ENCODE measurements at regions not wholly inside any gene's neighbourhood (a gene's known extent, or its start where the extent isn't known, plus 50 kb on each side); places are given as distances from the start of the nearest gene placed in this dataset.

DNA sequence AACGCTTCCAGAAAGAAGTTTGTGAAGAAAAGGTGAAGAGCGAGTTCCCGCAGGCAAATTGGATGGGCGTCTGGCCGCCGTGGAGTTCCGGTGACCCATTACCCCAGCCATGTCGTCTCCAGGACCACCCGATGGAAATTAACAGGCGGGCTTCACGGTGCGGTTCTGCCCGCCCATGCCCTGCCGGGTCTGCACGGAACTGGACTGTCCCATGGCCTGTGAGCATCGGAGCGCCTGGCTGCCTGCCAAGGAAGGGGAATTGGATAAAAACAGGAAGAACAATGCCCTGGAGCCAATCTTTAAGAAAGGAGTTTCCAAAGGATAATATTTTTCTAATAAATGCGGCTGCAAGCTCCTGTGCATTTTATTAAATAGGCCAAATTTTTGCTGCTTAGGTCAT lies 319.8 kb upstream of the SLC7A11 start:
- DNase-seq (ENCODE audit: low read depth): no peak

DNA sequence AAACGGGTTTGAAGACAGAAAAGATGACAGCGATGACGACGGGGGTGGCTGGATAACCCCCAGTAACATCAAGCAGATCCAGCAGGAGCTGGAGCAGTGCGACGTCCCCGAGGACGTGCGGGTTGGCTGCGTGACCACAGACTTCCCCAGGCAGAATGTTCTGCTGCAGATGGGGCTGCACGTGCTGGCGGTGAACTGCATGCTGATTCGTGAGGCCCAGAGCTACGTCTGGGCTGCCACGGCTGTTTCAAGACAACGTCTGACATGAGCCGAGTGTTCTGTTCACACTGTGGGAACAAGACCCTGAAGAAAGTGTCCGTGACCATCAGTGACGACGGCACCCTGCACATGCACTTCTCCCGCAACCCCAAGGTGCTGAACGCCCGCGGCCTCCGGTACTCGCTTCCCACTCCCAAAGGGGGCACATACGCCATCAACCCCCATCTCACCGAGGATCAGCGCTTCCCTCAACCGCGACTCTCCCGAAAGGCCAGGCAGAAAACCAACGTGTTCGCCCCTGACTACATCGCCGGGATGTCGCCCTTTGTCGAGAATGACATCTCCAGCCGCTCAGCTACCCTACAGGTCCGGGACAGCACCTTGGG lies 319.2 kb upstream of the SLC7A11 start:
- no peak for DNase-seq (ENCODE audit: low read depth)

DNA sequence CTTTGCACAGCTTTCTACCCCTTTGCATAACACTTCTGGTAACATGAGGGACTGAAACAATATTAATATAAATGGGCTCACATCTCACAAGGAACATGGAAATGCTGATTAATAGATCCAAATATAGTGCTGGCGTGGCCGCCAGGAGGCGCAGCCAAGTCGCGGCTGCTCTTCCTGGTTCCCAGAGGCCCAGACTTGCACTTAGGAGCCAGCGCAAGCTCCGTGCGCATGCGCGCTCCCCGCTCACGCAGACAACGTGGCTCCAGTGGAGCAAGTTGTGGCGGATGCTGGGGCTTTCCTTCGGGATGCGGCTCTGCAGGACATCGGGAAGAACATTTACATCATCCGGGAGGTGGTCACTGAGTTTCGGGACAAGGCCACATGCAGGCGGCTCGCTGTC lies 318.3 kb upstream of the SLC7A11 start:
- DNase-seq (ENCODE audit: low read depth): no peak

DNA sequence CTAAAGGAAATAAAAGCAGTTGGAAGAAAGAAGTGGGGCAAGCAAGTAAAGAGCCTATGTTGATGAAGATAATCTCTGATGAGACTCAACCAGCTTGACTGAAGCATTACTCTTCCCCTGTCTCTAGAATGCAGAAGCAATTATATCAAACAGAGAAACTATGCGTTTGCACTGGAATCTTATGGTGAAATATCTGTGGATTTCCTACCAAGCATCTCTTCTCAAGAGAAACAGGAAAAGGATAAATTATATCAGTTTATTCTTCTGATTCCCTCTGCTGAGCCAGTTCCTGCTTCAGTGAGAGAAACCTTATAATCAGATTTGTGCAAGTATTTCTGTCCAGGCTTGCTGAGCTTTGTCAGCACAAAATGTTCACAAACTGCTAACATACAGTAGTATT lies 316.7 kb upstream of the SLC7A11 start:
- no peak for DNase-seq (ENCODE audit: low read depth)

DNA sequence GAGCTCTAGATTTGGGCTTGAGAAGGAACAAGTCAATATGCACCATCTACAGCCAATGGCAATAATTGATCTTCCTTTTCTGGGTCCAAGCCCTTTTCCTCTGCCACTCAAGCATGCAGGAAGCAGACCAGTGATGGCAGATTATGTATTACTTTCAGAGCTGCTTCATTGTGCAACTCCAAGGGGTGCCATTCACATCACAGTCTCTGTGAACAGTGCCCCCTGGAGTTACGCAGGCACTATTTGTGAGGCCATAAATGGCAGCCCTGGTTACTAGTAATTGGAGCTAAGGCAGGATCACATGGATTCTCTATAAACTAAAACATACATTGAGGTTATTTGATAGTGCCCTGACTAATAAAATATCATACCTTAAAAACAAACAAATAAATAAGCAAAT lies 313.4 kb upstream of the SLC7A11 start:
- DNase-seq (ENCODE audit: low read depth): no peak

DNA sequence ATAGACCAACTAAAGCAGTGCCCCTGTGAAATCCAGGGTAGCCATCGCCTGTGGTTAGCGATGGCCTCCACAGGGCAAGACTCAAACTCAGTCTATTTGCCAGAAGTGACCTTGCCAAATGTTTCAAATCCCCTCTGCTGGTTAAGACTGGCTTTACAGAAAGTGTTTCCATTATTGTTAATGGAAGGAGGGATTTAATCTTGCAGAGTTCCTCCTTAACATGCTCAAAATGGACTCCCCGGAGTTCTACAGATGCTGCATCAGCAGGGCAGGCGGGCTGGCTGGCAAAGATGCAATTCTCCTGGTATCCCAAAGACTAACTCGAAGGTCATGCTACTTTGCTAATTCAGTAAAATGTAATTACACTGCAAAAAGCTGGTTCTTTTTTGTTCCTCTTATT lies 313.0 kb upstream of the SLC7A11 start:
- no peak for DNase-seq (ENCODE audit: low read depth)

DNA sequence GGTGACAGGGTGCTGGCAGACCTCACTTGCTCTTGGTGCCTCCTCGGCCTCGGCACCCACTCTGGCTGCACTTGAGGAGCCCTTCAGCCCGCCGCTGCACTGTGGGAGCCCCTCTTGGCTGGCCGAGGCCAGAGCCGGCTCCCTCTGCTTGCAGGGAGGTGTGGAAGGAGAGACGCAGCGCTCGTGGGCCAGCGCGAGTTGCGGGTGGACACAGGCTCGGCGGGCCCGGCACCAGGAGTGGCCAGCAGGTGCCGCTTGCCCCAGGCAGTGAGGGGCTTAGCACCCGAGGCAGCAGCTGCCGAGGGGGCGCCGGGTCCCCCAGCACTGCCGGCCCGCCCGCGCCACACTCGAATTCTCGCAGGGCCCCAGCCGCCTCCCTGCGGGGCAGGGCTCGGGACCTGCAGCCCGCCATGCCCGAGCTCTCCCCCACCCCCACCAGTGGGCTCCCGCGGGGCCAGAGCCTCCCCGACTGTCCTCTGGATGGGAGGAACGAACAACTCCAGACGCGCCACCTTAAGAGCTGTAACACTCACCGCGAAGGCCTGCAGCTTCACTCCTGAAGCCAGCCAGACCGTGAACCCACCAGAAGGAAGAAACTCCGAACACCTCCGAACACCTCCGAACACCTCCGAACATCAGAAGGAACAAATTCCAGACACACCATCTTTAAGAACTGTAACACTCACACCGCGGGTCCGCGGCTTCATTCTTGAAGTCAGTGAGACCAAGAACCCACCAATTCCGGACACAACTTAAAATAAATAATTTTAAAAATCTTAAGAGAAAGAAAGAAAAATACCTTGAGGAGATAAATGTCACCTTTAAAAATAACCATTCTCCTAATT lies 311.1 kb upstream of the SLC7A11 start:
- no peak for DNase-seq (ENCODE audit: low read depth)

DNA sequence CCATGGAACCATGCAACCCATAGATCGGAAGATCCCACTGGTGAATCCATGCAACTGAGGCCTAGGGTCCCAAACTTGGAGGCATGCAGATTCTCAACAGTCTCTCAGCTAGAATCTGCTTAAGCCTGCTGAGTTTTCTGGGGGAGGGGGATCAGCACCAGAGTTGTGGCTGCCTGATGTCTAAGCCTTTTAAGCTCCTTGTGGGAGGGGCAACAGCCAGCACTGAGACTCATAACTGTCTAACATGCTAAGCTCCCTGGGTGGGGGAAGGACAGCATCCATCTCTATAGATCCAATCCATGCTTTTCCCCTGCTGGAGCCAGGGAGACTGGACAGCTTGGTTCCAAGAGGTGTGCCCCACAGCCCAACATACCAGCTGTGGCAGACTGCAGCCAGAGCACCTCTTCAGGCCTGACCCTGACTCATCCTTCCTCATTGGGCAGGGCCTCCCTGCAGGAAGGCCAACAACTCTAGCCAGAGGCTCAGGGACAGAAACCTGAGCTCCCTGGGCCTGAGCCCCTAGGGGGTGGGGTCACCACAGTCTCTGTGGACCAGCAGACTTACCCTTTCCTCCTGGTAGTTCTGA lies 300.1 kb upstream of the SLC7A11 start:
- no peak for DNase-seq (ENCODE audit: low read depth)

DNA sequence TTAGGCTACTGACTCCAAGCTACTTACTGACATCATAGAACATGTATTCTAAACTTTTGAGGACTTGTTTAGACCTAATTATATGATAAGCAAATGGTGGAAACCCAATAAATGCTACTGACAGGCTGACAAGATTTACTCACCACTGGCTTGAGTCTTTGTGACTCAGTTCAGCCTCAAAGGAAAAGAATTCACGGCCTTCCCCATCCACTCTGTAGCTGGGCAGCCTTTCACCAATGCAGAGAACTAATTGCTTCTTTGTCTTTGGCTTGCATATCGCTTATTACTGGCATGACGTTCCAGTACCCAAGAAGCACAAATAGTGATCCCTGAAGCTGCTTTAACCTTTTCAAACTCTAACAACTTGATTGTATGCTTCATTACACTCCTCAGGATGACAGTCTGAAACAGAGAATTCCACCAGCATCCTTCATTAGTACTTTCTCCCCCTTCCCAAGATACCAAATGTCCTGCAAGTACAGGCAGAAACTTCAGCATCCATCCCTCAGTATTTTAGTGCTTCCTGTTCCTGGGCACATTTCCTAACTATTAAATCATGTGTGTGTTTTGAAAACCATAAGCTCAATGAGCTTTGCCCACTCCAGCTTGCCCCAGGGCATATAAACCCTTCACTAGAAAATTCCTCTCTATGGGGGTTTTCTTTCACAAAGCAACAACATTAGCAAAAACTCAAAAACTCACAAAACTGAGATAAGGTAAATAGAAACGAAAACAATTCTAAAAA lies 298.1 kb upstream of the SLC7A11 start:
- no peak for DNase-seq (ENCODE audit: low read depth)

DNA sequence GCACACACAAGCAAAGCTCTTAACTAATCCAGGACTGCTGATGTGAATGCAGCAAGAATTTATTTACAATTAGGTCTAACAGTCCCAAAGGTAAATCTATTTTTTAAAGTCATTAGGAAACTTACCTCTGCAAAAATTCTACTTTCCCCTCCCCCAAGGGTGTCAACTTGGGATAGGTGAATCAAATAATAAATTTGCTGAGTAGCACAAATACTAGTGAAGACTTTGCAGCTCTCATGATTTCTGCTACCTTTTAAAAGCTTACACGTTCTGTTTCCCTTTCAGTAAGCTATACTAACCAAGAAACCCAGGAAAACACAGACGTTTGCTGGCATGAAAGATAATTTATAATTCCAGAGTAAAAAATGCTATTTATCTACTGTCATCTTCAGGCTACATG lies 296.6 kb upstream of the SLC7A11 start:
- no peak for DNase-seq (ENCODE audit: low read depth)

DNA sequence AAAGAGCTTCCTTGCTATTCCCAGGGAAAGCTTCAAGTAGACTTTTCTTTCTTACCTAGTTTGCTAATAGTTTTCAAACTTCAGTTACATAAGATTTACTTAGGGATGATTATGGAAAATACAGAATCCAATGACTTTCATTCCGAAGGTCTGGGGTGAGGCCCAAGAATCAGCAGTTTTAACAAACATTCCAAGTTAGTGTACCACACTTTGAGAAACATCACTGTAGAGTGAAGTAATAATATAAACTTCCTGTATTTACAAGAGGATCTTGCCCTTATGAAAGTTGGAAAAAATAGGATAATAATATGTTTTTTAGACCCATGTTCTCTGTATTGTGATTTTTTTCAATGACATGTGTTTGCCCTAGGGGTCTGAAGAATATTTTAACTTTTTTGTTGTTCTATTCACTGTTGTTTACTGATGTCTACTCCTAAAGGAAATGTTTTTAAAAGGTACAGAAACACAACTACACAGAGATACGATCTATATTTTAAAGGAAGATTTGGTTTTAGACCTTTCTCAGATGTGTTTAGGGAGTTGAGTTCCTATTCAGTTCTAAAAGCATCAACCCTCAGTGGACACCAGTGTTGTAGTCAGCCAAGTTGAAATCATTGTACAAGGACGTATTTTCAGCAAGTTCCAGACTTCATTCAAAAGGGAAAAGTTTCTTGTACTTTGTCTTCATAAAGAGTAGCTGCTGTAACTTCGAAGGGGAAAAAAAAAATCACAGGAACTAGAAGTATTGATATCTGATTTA lies 295.8 kb upstream of the SLC7A11 start:
- DNase-seq (ENCODE audit: low read depth): no peak

DNA sequence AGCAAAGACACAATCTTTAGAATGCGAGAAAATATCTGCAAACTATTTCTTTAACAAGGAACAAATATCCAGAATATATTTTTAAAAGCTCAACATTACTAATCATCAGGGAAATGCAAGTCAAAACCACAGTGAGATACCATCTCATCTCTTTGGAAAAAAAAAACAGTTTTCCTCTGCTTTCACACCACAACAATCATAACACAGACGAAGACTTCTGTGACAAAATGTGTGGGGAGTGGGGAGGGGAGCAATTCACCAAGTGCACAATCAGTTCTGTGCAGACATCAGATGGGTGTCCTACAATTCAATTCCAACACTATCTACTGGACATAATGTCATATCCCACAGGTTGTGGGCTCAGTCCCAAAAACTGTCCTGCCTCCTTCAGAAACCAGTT lies 293.2 kb upstream of the SLC7A11 start:
- no peak for DNase-seq (ENCODE audit: low read depth)

DNA sequence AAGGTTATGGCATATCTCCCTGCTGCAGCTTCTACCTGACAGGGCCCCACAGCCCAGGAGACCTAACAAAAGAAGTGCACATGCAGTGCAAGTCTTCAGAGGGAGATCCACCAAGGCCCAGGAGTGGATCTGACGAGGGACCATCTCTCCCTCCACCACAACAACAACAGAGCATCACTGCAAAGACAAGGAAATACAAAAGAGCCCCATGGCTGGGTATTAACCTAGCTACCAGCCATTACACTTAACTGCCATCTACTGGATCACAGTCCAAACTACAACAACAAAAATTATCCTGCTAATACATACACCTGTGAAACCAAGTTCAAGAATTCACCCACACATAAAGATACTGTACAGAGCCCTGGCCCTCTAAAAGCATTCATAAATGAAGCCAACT lies 280.2 kb upstream of the SLC7A11 start:
- no peak for DNase-seq (ENCODE audit: low read depth)

DNA sequence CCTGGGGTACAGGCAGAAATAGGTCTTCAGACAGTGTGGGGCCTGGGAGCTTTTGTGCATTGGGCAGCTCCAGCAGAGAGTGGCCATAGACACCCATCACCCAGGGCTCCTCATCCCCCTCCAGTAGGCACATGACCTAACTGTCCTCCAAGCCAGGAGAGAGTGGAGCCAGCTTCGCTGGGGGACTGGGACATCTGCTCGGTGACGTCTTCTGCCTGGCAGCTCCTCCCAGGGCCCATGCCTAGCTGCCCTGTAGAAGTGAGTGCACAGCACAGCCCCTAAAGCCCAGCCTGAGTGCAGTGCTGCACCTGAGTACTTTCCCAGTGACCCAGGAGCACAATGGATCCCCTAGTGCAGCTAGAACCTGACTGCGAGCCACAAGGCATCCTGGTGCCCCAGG lies 279.7 kb upstream of the SLC7A11 start:
- DNase-seq (ENCODE audit: low read depth): no peak

DNA sequence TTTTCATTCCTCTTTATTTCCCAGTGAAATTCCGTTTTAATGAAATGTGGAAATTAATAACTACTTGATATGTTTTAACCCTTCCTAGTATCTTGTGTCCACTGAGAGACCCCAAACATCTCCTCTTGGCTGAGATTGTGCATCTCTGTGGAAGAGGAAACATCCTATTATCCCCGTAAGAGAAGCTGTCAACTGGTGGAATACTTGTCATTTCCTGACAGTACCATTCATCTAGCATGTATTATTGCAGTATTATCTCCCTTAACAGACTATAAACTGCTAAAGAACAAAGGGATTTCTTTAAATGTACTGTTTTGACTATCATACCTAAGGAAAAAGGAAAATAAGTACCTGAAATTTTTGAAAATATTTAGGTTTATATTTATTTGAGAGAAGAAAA lies 277.3 kb upstream of the SLC7A11 start:
- DNase-seq (ENCODE audit: low read depth): no peak

DNA sequence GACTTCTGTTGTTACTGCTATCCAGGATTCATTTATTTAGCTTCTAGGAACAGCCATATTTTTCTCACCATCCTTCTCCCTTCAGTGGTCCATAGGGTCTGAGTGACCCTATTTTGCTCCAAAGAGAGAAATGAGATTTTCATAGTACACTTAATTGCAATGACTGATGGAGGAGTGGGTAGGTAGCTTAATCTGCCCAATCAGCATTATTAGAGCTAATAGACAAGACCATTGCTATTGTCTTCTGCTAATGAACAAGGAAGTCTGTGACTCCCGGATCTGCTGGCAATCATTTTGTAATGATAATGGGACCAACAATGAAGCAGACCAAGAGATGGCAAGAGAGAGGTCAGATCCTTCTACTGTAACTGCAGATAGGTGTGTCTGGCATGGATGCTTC lies 271.4 kb upstream of the SLC7A11 start:
- DNase-seq (ENCODE audit: low read depth): no peak

DNA sequence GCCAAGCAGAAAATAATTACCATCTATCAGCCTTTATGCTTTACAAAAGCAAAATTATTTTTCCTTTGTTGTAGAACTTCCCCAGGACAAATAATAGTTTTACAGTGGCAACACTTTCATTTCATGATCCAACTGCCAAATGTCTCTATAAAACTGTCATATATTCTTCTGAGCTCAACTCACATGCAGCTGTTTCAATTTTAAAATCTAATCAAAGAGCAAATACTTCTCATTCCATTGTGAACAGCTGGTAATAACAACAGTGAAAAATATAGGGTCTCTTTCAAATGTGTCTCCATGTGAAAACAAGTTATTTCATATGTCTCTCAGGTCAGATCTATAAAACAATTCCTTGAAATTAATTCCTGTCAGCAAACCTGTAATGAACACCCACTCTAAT lies 270.6 kb upstream of the SLC7A11 start:
- DNase-seq (ENCODE audit: low read depth): no peak

DNA sequence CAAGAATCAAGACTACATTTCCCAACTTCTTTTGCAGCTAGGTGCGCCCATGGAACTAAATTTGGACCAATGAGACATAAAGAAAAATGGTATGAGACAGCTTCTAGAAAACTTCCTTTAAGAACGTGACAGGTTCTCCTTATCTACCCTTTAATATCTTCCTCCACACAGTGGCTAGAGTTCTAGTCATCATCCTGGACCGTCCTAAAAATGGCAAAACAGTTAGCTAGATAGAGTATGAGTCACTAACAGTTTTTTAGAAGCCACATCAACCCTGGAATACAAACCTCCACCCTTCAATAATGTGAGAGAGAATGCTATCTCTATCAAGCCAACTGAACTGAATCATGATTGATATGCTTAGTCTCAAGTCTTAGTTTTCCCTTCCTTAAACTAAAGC lies 267.9 kb upstream of the SLC7A11 start:
- DNase-seq (ENCODE audit: low read depth): no peak

DNA sequence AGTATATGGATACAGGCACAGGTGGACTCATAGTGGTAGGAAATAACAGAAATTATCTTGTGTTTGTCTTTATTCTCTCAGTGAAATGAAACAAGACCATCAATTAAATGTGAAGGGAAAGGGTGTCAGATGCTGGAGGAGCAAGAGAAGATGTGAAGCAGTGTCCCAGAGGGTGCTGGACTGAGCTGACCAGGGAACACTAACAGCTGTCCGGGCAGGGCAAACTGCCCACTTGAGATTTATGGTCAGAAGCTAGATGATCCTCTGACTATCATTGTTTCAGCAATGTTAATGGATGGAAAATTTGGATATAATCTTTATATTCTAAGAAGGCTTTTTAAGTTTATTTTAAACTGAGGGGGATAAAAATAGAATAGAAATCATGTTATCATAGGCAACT lies 267.2 kb upstream of the SLC7A11 start:
- DNase-seq (ENCODE audit: low read depth): no peak

DNA sequence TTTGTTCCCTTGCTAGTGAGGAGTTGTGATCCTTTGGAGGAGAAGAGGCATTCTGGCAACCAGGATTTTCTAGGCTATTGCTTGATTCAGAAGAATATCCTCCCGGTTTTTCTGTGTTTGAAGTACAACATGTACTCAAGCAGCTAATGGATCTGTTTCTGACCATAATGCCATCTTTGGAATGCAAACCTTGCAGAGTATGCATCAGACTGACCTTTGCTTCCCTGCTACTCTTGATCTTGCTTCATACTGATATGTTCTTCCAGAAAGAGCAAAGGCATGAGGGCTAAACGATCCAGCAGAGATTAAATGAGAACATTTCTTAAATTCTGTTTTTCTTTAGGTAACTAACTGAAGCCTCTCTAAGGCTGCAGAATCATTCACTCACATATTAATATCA lies 265.4 kb upstream of the SLC7A11 start:
- no peak for DNase-seq (ENCODE audit: low read depth)

DNA sequence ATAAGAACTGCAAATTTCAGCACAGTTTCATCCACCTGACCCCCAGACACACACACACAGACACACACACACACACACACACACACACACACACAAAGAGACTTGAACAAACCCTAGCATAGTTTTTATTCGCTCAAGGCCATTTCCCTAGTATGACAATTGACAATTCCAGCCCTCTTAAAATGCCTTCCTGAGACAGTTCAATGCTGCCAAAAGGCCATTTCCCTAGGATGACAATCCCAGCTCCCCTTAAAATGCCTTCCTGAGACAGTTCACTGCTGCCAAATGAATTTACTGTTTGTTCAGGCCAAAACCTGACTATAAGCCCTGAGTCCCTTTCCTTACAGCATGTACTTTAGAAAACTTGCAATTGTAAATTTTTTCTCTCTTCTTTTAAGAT lies 259.5 kb upstream of the SLC7A11 start:
- DNase-seq (ENCODE audit: low read depth): no peak

DNA sequence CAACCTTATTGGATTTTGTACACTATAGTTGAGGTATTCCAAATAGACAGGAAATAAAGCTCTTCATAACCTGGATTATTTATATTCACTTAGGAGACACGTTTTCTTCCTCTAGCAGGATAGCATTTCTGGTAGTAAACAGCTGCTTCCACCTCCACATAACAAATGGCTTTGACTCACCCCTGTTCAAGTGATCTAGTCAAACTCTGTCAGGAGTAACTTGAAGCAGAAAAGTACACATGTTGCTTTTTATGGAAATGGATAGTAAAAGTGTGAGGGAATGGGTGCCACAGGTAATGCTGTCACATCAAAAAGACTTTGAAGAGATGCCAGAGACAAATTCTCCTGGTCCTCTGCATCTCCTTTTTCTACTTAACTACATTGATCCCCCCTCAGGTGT lies 258.7 kb upstream of the SLC7A11 start:
- DNase-seq (ENCODE audit: low read depth): no peak
